Embryonic facial prominence (tissue), 1 donor: ENCODE measurements at regions not wholly inside any gene's neighbourhood (a gene's known extent, or its start where the extent isn't known, plus 50 kb on each side); places are given as distances from the start of the nearest gene placed in this dataset.
A peak's percentile ranks its signal among the peaks of the same experiment; 100 is the strongest.
"Not testable (repeated sequence)": the region's sequence is repeated elsewhere in the genome, so short reads cannot be mapped to it uniquely, and the experiment has no call there.

Source experiments
- DNase-seq: peaks from one replicate; pipeline ENCODE4 v3.0.0-alpha.2; 2016; ENCODE audit errors: extremely low spot score

GRCh38 chr2:42999391-42999841 is 207.0 kb upstream of the HAAO start:
- no peak for DNase-seq

- DNase-seq = no peak
Measured at GRCh38 chr2:42998721-42999120, 206.3 kb upstream of the HAAO start.

GRCh38 chr2:42996528-42996927 is 204.1 kb upstream of the HAAO start:
- DNase-seq = no peak

DNA sequence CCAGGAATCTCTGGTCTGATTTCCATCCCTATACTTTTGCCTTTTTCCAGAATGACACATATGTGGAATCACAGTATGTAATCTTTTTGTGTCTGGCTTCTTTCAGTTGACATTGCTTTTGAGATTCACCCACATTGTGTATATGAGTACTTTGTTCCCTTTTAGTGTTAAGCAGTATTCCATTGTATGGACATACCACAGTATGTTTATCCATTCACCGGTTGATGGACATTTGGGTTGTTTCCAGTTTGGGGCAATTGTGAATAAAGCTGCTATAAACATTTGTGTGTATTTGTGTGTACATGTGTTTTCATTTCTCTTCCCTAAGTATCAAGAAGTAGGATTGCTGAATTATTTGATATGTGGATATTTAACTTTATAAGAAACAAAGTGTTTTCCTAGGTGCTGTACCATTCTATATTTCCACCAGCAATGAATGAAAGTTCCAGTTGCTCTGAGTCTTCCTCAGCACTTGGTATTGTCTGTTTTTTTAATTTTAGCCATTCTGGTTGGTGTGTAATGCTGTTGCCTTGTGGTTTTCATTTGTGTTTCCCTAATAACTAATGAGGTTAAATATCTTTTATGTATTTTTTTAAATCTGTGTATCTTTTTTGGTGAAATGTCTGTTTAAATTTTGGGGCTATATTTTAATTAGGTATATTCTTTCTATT is 203.5 kb upstream of the HAAO start:
- no peak for DNase-seq

GRCh38 chr2:42989283-42990081 is 197.1 kb upstream of the HAAO start:
- not testable (repeated sequence) for DNase-seq

DNA sequence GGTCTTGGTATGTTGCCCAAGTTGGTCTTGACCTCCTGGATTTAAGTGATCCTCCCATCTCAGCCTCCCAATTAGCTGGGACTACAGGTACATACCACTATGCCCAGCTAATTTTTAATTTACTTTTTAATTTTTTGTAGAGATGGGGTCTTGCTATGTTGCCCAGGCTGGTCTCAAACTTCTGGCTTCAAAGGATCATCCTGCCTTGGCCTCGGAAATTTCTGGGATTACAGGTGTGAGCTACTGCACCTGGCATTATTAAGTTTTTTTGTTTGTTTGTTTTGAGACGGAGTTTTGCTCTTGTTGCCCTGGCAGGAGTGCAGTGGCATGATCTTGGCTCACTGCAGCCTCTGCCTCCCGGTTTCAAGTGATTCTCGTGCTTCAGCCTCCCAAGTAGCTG is 195.7 kb upstream of the HAAO start:
- not testable (repeated sequence) for DNase-seq

DNA sequence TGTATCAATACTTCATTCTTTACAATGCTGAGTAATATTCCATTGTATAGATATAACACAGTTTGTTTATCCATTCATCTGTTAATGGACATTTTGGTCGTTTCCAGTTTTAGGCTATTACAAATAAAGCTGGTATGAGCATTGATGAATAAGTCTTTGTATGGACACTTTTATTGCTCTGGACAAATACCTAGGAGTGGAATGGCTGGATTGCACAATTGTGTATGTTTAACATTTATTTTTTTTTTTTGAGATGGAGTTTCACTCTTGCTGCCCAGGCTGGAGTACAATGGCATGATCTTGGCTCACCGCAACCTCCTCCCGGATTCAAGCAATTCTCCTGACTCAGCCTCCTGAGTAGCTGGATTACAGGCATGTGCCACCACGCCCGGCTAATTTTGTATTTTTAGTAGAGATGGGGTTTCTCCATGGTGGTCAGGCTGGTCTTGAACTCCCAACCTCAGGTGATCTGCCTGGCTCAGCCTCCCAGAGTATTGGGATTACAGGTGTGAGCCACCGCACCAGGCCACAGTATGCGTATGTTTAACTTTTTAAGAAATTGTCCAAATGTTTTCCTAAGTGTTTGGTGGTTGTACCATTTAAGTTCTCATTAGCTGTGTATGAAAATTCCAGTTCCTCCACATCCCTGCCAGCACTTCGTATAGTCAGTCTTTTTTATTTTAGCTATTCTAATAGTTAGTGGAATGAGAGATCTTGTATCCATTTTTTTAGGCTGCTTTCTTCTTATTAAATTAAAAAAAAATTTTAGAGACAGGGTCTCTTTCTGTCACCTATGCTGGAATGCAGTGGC is 194.9 kb upstream of the HAAO start:
- no peak for DNase-seq

DNA sequence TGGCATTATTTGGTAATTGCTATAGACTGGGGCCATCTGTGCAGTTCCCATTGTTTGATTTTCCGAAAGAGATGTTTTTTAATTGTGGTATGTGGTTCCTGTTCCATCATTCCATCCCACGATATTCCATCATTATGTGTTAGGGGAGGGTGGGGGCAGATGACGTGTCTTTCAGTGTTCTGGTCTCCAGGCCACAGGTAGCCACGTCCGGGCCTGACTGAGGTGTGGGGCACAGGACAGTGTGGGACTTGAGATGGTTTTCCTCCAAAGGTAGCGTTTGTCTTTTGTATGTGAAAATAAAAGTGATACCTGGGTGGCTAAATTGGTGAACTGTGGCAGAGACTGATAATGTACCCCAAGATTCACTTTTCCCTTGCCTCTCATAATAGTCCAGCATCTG is 192.2 kb upstream of the HAAO start:
- DNase-seq = no peak

GRCh38 chr2:42984081-42984480 is 191.7 kb upstream of the HAAO start:
- DNase-seq = no peak

GRCh38 chr2:42980764-42981416 is 188.5 kb upstream of the HAAO start:
- no peak for DNase-seq

GRCh38 chr2:42979870-42980763 is 187.7 kb upstream of the HAAO start:
- no peak for DNase-seq

- no peak for DNase-seq
Measured at GRCh38 chr2:42979416-42979869, 187.1 kb upstream of the HAAO start.

GRCh38 chr2:42978887-42979415 is 186.6 kb upstream of the HAAO start:
- no peak for DNase-seq

- DNase-seq = no peak
Measured at GRCh38 chr2:42978175-42978886, 185.9 kb upstream of the HAAO start.

DNA sequence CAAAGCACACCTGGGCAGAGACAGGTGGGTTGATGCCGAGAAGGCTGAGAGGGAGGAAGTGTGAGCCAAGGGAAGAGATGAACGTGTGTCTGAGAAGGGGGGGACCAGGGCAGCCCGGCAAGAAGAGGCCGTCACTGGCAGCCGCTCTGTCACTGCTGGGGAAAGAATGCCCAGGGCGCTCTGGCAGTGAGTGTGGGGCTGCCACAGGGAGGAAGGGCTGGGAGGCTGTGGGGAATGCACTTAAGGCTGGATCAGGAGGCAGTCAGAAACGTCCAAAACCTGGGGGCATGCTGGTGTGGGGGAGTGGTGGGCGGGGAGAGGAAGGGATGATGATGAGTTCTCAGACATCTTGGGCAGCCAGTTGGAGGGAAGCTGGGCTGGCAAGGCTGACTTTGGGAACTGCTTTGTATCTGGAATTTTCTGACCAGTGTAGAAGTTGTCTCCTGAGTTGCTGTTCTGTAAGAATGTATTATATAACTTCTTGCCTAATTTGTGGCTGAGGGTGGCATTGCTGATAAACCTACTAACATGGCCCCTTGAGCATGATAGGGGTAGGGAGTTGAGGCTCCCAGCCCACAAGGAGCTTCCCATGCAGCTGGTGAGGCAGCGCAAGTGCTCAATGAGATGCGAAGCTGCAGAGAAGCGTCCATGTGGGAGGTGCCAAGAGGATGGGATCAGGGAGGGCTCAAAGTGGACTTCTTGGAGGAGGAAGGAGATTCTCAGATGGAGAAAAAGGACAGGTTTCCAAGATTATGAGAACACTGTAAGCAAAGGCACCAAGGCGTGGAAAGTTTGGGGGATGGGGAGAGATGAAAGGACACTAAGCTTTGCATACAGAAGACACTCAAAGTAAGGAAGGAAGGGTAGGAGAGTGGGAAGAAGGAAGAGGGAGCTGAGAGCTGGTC is 185.1 kb upstream of the HAAO start:
- no peak for DNase-seq

DNA sequence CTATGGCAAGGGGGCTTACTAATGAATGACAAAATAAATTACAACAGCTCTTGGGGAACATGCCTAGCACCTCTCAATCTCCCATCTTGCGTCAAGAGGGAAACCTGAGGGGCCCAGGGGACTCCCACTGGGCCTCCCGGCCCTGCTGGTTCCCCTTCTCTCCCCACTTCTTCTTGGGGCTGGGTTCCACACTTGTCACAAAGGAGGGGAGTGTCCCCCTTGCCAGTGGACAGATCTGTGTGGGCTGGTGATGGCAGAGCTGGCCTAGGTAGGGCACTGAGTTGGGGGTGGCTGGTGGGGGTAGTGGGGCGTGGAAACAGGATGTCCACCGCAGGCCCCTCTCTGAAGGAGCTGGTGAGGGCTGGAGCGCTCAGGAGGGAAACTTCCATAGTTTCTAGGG is 184.0 kb upstream of the HAAO start:
- DNase-seq = no peak

GRCh38 chr2:42974721-42975717 is 182.6 kb upstream of the HAAO start:
- peak; percentile 73 for DNase-seq
